ENCODE measurements at regions not wholly inside any gene's neighbourhood (a gene's known extent, or its start where the extent isn't known, plus 50 kb on each side); places are given as distances from the start of the nearest gene placed in this dataset.

GRCh38 chr10:29009464-29009863 lies 279.4 kb upstream of the LYZL1 start (continued):
- TF ChIP-seq U2AF1 (optimal IDR thresholded peaks at IDR 0.05; ENCODE audit: low read depth, low read length) (no peak), MED1 (CRISPR knock-in tag; IDR thresholded peaks at IDR 0.05; ENCODE audit: borderline replicate concordance) (no peak), HNRNPL (IDR thresholded peaks at IDR 0.05; ENCODE audit: low read depth, low read length) (no peak), LEF1 (IDR thresholded peaks at IDR 0.05) (peak; percentile 91), ZBTB9 (CRISPR knock-in tag; IDR thresholded peaks at IDR 0.05) (no peak; the same call in 1 of the 2 replicates), ZNF592 (IDR thresholded peaks at IDR 0.05) (no peak), NR3C1 (CRISPR knock-in tag; IDR thresholded peaks at IDR 0.05) (no peak), KAT8 (IDR thresholded peaks at IDR 0.05; ENCODE audit: low read depth) (no peak), ZNF280B (CRISPR knock-in tag; IDR thresholded peaks at IDR 0.05) (no peak), IRF1 (CRISPR knock-in tag; IDR thresholded peaks at IDR 0.05; ENCODE audit: borderline replicate concordance) (no peak), ZSCAN29 (IDR thresholded peaks at IDR 0.05) (no peak), ZFPM2 (CRISPR knock-in tag; IDR thresholded peaks at IDR 0.05) (no peak), RCOR1 (IDR thresholded peaks at IDR 0.05; ENCODE audit: borderline replicate concordance in 1 of 2, low read depth in 2 of 2, low read length in 2 of 2) (peak; percentile 72 to 88; a peak in 3 of 4 replicates), ELK3 (CRISPR knock-in tag; IDR thresholded peaks at IDR 0.05) (no peak), NRF1 (conservative IDR thresholded peaks at IDR 0.05 in 1 of 2, IDR thresholded peaks at IDR 0.05 in 1 of 2) (peak; percentile 35 to 49), ZZZ3 (IDR thresholded peaks at IDR 0.05) (no peak), ZNF140 (CRISPR knock-in tag; IDR thresholded peaks at IDR 0.05) (no peak), ZNF354B (CRISPR knock-in tag; IDR thresholded peaks at IDR 0.05) (no peak), MCM5 (IDR thresholded peaks at IDR 0.05; ENCODE audit: low read depth) (no peak)
